Activated naive CD4-positive, alpha-beta T cell treated with anti-CD3 and anti-CD28 coated beads for 36 hours (primary cell): ENCODE measurements at regions not wholly inside any gene's neighbourhood (a gene's known extent, or its start where the extent isn't known, plus 50 kb on each side); places are given as distances from the start of the nearest gene placed in this dataset.
"Not testable (repeated sequence)": the region's sequence is repeated elsewhere in the genome, so short reads cannot be mapped to it uniquely, and the experiment has no call there.

Experiments
- CTCF ChIA-PET: fragments of 350-600 bp; sonication (Branson Sonifier 250); formaldehyde crosslinking; loops from one replicate; lab custom pipeline; 2021; ENCODE audit warnings: antibody characterized with exemption; lab: Charles Lee
- DNase-seq: peaks from one replicate; pipeline ENCODE4 v3.0.0-alpha.2; 2020
- H3K27ac Mint-ChIP-seq: one replicate; pipeline ENCODE4 v1.8.0; 2021; ENCODE audit warnings: mild to moderate bottlenecking, mixed read lengths
- H3K27me3 Mint-ChIP-seq: one replicate; pipeline ENCODE4 v1.8.0; 2021; ENCODE audit warnings: low read depth, mixed read lengths
- H3K36me3 Mint-ChIP-seq: one replicate; pipeline ENCODE4 v1.8.0; 2021; ENCODE audit warnings: low read depth, mixed read lengths
- H3K4me1 Mint-ChIP-seq: one replicate; pipeline ENCODE4 v1.8.0; 2021; ENCODE audit warnings: low read depth, mixed read lengths
- H3K4me3 Mint-ChIP-seq: one replicate; pipeline ENCODE4 v1.8.0; 2021; ENCODE audit warnings: mild to moderate bottlenecking, moderate library complexity, mixed read lengths
- H3K9me3 Mint-ChIP-seq: one replicate; pipeline ENCODE4 v1.8.0; 2021; ENCODE audit warnings: mixed read lengths
- intact Hi-C: fragments of 100-400 bp; cut with micrococcal nuclease; formaldehyde crosslinking; loops from one replicate; pipeline ENCODE4 v1.15.1; 2023

GRCh38 chr5:82519558-82519957, 241.4 kb upstream of the RPS23 start:
- H3K4me3 Mint-ChIP-seq, result no peak overlapping the region
- no peaks in the 10 kb centered on the region for H3K4me1 Mint-ChIP-seq
- no peak for DNase-seq
- H3K9me3 Mint-ChIP-seq, result no peaks in the 10 kb centered on the region
- no peaks in the 10 kb centered on the region for H3K27me3 Mint-ChIP-seq
- intact Hi-C loops, result no loop called here
- H3K36me3 Mint-ChIP-seq, result no peaks in the 10 kb centered on the region
- CTCF ChIA-PET, result no interaction called here
- no peak overlapping the region for H3K27ac Mint-ChIP-seq

- Mint-ChIP-seq H3K36me3 (no peaks in the 10 kb centered on the region), H3K27ac (no peak overlapping the region), H3K9me3 (no peaks in the 10 kb centered on the region), H3K4me3 (no peak overlapping the region), H3K27me3 (no peaks in the 10 kb centered on the region), H3K4me1 (no peaks in the 10 kb centered on the region)
- intact Hi-C loops, result no loop called here
- CTCF ChIA-PET, result no interaction called here
- no peak for DNase-seq
These were observed 239.5 kb upstream of the RPS23 start for GRCh38 chr5:82517544-82518075.

- intact Hi-C loops, result no loop called here
These were observed 235.6 kb upstream of the RPS23 start for GRCh38 chr5:82513738-82514137.

GRCh38 chr5:82512025-82512424, 233.9 kb upstream of the RPS23 start:
- DNase-seq, result peak; percentile 58
- peaks cover 5% of the 10 kb centered on the region for H3K4me1 Mint-ChIP-seq
- no peak overlapping the region for H3K27ac Mint-ChIP-seq
- H3K9me3 Mint-ChIP-seq, result no peaks in the 10 kb centered on the region
- CTCF ChIA-PET, result no interaction called here
- H3K27me3 Mint-ChIP-seq, result peaks cover 5% of the 10 kb centered on the region
- no peak overlapping the region for H3K4me3 Mint-ChIP-seq
- H3K36me3 Mint-ChIP-seq, result no peaks in the 10 kb centered on the region
- intact Hi-C loops, result no loop called here

More at GRCh38 chr5:82513738-82514137, 235.6 kb upstream of the RPS23 start:
- CTCF ChIA-PET, result no interaction called here
- Mint-ChIP-seq H3K9me3 (no peaks in the 10 kb centered on the region), H3K4me3 (no peak overlapping the region), H3K4me1 (peaks cover 5% of the 10 kb centered on the region), H3K27me3 (no peaks in the 10 kb centered on the region), H3K27ac (no peak overlapping the region), H3K36me3 (no peaks in the 10 kb centered on the region)
- no peak for DNase-seq

- Mint-ChIP-seq H3K4me1 (peaks cover 5% of the 10 kb centered on the region), H3K36me3 (no peaks in the 10 kb centered on the region), H3K27me3 (peaks cover 10% of the 10 kb centered on the region), H3K4me3 (no peak overlapping the region), H3K9me3 (peaks cover 5% of the 10 kb centered on the region), H3K27ac (no peak overlapping the region)
- no peak for DNase-seq
- intact Hi-C loops, result no loop called here
- CTCF ChIA-PET, result no interaction called here
These were observed 233.0 kb upstream of the RPS23 start for GRCh38 chr5:82511134-82511533.

GRCh38 chr5:82509762-82510161, 231.6 kb upstream of the RPS23 start:
- H3K4me1 Mint-ChIP-seq, result peaks cover 5% of the 10 kb centered on the region
- no peak overlapping the region for H3K4me3 Mint-ChIP-seq
- peaks cover 10% of the 10 kb centered on the region for H3K27me3 Mint-ChIP-seq
- H3K9me3 Mint-ChIP-seq, result peaks cover 5% of the 10 kb centered on the region
- intact Hi-C loops, result no loop called here
- no peak overlapping the region for H3K27ac Mint-ChIP-seq
- no peaks in the 10 kb centered on the region for H3K36me3 Mint-ChIP-seq
- CTCF ChIA-PET, result no interaction called here
- no peak for DNase-seq

GRCh38 chr5:82506390-82506789, 228.2 kb upstream of the RPS23 start:
- H3K27ac Mint-ChIP-seq, intact Hi-C loops, H3K9me3 Mint-ChIP-seq, CTCF ChIA-PET, DNase-seq, H3K4me1 Mint-ChIP-seq, H3K36me3 Mint-ChIP-seq, H3K4me3 Mint-ChIP-seq: not testable (repeated sequence)
- peaks cover 11% of the 10 kb centered on the region for H3K27me3 Mint-ChIP-seq

GRCh38 chr5:82499725-82500244, 221.6 kb upstream of the RPS23 start:
- CTCF ChIA-PET, result no interaction called here
- H3K27me3 Mint-ChIP-seq, result peaks cover 13% of the 10 kb centered on the region
- intact Hi-C loops, result no loop called here
- H3K4me1 Mint-ChIP-seq, result peaks cover 5% of the 10 kb centered on the region
- H3K4me3 Mint-ChIP-seq, result no peak overlapping the region
- H3K36me3 Mint-ChIP-seq, result no peaks in the 10 kb centered on the region
- no peak for DNase-seq
- no peaks in the 10 kb centered on the region for H3K9me3 Mint-ChIP-seq
- H3K27ac Mint-ChIP-seq, result no peak overlapping the region

GRCh38 chr5:82497242-82497641, 219.1 kb upstream of the RPS23 start:
- H3K27ac Mint-ChIP-seq, result no peak overlapping the region
- CTCF ChIA-PET, result interaction anchor here (0.7 to 0.9 kb wide), 3 partner anchors 147 to 1055 kb away, joined by 3 to 4 read pairs (median 3); no protein-coding TSS in a partner anchor
- no peak for DNase-seq
- intact Hi-C loops, result no loop called here
- peaks cover 5% of the 10 kb centered on the region for H3K4me1 Mint-ChIP-seq
- H3K9me3 Mint-ChIP-seq, result no peaks in the 10 kb centered on the region
- peaks cover 13% of the 10 kb centered on the region for H3K27me3 Mint-ChIP-seq
- no peaks in the 10 kb centered on the region for H3K36me3 Mint-ChIP-seq
- H3K4me3 Mint-ChIP-seq, result no peak overlapping the region

GRCh38 chr5:82494942-82495341, 216.8 kb upstream of the RPS23 start:
- H3K36me3 Mint-ChIP-seq, result no peaks in the 10 kb centered on the region
- H3K4me3 Mint-ChIP-seq, result no peak overlapping the region
- intact Hi-C loops, result loop anchor here (1.0 kb wide), 2 partner anchors 143 to 183 kb away; no protein-coding TSS in a partner anchor
- CTCF ChIA-PET, result no interaction called here
- H3K9me3 Mint-ChIP-seq, result no peaks in the 10 kb centered on the region
- H3K4me1 Mint-ChIP-seq, result peaks cover 5% of the 10 kb centered on the region
- DNase-seq, result no peak
- H3K27ac Mint-ChIP-seq, result no peak overlapping the region
- H3K27me3 Mint-ChIP-seq, result peaks cover 9% of the 10 kb centered on the region

- H3K9me3 Mint-ChIP-seq, result no peaks in the 10 kb centered on the region
- H3K36me3 Mint-ChIP-seq, result no peaks in the 10 kb centered on the region
- H3K4me1 Mint-ChIP-seq, result no peaks in the 10 kb centered on the region
- H3K4me3 Mint-ChIP-seq, result no peak overlapping the region
- CTCF ChIA-PET, result no interaction called here
- intact Hi-C loops, result no loop called here
- H3K27ac Mint-ChIP-seq, result no peak overlapping the region
- peaks cover 5% of the 10 kb centered on the region for H3K27me3 Mint-ChIP-seq
- DNase-seq, result no peak
These were observed 215.1 kb upstream of the RPS23 start for GRCh38 chr5:82493221-82493620.

GRCh38 chr5:82491397-82491796, 213.2 kb upstream of the RPS23 start:
- no peaks in the 10 kb centered on the region for H3K9me3 Mint-ChIP-seq
- CTCF ChIA-PET, result no interaction called here
- no peaks in the 10 kb centered on the region for H3K4me1 Mint-ChIP-seq
- intact Hi-C loops, result no loop called here
- H3K27me3 Mint-ChIP-seq, result peaks cover 7% of the 10 kb centered on the region
- no peaks in the 10 kb centered on the region for H3K36me3 Mint-ChIP-seq
- no peak overlapping the region for H3K4me3 Mint-ChIP-seq
- no peak overlapping the region for H3K27ac Mint-ChIP-seq
- DNase-seq, result no peak

- Mint-ChIP-seq H3K27me3 (peaks cover 3% of the 10 kb centered on the region), H3K36me3 (no peaks in the 10 kb centered on the region), H3K9me3 (no peaks in the 10 kb centered on the region), H3K27ac (no peak overlapping the region), H3K4me3 (no peak overlapping the region), H3K4me1 (no peaks in the 10 kb centered on the region)
- CTCF ChIA-PET, result no interaction called here
- intact Hi-C loops, result no loop called here
- DNase-seq, result no peak
These were observed 211.5 kb upstream of the RPS23 start for GRCh38 chr5:82489683-82490082.
